NCI-H2227 (cell line): ENCODE measurements at regions not wholly inside any gene's neighbourhood (a gene's known extent, or its start where the extent isn't known, plus 50 kb on each side); places are given as distances from the start of the nearest gene placed in this dataset.

Source experiments
- DNase-seq: peaks from one replicate; lab custom pipeline; 2025; ENCODE audit not compliant: unreplicated experiment; lab: John Stamatoyannopoulos, UW

- DNase-seq, result no peak
Measured at GRCh38 chr5:175195698-175196656, 248.0 kb downstream of the DRD1 start.

GRCh38 chr5:175181331-175181730, 262.7 kb downstream of the DRD1 start:
- DNase-seq, result no peak

DNA sequence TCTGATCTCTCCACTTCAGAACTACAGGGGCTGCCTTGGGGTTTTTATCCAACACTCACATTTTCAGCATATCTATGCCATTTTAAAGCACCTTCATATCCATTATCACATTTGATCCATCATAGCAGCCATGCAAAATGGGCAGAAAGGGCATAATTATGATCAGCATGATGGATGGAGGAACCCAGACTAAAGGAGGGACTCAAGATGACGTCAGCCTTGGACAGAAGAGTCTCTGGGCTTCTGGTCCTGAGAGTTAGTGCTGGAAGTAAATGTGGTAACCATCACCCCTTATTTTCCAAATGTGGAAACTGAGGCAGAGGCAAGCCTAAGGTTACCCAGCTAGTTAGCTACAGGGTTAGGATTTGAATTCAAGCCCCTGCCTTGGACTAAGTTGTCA, 273.1 kb downstream of the DRD1 start:
- no peak for DNase-seq

GRCh38 chr5:175168882-175169507, 275.0 kb downstream of the DRD1 start:
- DNase-seq, result no peak

- DNase-seq, result no peak
Measured at GRCh38 chr5:175166026-175166425, 278.0 kb downstream of the DRD1 start.

- DNase-seq, result no peak
Measured at GRCh38 chr5:175163586-175164275, 280.3 kb downstream of the DRD1 start.

- DNase-seq, result no peak
Measured at GRCh38 chr5:175162036-175162435, 281.9 kb downstream of the DRD1 start.

DNA sequence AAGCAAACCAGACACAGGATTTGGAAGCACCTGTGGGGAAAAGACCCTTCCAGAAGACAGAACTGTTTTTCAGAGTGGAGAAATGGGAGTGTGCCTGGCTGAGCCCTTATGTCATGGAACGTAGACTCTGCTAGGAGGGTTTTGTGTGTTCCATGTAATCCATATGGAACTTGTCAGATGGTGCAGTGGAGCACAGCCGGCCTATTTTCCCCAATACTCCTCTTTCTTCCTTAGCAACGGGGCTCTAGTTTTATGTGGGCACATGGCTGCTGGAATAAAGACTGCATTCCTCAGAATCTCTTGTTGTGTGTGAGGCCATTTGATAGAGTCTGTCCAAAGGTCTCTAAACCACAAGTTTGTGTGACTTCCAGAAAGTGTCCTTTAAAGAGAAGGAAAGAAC, 284.0 kb downstream of the DRD1 start:
- no peak for DNase-seq

DNA sequence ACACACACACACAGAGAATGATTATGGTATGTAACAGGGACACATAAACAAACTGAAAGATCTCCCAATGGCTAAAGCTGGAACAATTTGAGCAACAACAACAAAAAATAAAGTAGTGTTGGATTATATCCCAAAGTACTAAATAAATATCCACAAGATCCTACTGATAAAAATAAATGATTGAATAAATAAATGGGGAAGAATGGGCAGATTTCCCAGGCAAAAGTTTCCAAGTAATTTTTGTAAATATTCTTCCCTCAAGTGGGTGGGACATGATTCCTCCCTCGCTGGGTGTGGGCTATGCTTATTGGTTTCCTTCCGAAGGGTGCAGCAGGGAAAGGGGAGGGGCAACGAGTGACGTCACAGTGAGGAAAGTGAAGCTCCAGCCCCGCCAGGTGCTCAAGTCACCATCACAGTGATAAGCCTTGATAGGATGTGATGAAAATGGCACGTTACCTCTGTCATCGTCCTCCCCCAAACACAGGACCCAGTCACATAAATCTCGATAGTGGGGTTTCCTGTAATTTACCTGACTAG, 295.3 kb downstream of the DRD1 start:
- no peak for DNase-seq

GRCh38 chr5:175146733-175147132, 297.2 kb downstream of the DRD1 start:
- DNase-seq, result no peak

DNA sequence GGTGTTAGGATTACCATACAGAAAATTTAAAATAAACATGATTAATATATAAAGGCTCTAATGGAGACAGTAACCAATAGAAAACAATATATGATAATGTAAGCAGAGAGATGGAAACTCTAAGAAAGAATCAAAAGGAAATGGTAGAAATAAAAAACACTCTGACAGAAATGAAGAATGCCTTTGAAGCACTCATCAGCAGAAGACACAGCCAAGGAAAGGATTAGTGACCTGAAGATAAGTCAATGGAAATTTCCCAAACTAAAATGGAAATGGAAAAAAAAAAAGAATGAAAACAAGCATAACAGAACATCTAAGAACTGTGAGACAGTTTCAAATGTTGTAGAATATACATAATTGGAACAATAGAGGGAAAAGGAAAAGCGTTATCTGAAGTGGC, 302.6 kb downstream of the DRD1 start:
- DNase-seq, result no peak

DNA sequence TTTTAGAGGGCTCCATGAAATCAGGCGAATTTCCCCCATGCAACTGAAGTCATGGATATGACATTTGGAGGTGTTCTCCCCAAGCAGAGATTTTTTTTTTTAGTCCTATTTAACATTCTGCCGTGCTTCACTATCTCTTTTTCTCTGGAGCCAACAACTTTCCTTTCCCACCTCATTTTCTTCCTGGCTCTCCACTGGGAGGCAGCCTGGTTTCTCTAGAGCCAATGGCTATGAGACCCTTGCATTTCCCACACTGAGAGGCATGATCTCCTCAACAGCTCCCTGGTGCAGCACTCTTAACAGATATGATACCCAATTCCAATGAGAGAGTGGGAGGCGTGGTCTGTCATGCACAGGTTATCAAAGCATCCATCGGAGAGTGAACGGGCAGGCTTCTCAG, 310.8 kb downstream of the DRD1 start:
- DNase-seq, result no peak

- no peak for DNase-seq
Measured at GRCh38 chr5:175131432-175131831, 312.6 kb downstream of the DRD1 start.

DNA sequence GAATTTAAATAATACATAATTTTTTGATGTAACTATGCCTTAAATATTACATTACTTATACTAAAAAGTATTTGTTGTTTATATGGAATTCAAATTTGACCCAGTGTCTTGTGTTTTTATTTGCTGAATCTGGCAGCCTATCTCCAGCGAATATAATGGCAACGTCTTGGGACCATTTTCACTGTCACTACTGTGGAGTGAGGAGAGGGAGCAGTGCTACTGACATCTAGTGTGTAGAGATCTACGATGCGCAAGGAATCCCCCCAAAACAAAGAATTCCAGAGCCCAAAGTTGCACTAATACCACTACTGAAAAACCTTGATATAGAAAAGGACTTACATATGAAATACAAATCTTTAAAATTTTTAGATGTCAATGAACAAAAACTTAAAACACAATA, 314.4 kb downstream of the DRD1 start:
- no peak for DNase-seq

- no peak for DNase-seq
Measured at GRCh38 chr5:175129121-175129520, 314.9 kb downstream of the DRD1 start.

DNA sequence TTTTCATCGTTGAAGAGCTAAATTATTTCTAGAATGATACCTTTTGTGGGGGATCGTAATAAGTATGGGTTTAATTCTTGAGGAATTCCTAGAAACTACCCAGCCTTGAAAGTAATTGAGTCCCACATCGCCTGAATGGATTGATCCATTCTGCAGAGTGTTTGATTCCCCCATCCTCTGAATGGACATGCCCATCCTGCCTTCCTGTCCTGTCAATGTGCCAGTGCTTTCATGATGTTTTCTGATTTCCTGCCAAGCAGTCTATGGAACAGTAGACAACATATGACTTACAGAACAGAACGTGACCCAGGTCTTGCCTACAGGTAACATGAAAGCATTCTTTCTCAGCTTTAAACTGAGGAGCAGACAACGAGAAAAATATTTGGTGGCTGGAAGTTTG, 319.2 kb downstream of the DRD1 start:
- DNase-seq, result no peak

DNA sequence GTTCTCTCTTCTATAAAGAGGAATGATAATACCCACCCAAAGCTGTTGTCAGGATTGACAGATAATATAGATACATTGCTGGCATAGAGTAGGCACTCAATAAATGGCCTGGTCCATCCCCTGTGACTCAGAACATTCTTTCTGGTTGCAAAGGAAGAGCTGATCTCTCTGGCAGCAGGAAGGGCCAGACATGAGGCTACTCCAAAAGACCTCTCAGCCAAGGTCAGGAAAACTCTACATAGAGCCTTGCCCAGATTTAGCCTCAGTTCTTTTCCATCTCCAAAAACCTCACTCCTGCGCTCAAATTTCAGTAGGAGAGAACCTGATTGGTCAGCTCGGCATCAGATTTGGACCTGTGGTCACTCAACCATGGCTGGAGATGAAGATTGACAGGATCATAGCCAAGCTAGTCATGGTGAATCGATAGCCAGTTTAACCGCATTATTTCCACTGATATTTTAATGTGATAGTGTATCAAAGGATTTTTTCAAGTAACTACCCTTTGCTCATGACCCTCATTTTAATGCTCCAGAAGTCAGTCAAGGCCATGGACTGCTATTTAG, 319.6 kb downstream of the DRD1 start:
- no peak for DNase-seq

GRCh38 chr5:175123542-175123941, 320.4 kb downstream of the DRD1 start:
- no peak for DNase-seq

DNA sequence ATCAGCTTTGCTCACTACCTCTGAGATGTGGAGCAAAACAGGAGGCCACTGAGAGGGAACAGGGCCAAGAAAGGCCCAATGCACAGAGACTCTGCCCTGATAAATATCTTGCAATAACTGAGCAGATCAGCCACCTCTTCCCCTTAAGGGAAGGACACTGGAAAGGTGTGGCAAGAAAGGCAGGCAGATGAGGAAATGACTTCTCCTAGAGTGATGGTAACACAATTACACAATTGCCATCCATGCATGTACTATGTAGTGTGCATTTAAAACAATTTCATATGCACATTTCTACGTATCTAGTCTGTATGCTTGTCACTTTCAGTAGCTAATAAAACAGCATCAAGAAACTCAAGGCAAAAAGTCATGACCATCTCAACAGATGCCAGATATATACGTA, 322.5 kb downstream of the DRD1 start:
- DNase-seq, result no peak

GRCh38 chr5:175120412-175120811, 323.6 kb downstream of the DRD1 start:
- no peak for DNase-seq

GRCh38 chr5:175118700-175119309, 325.2 kb downstream of the DRD1 start:
- no peak for DNase-seq
